ENCODE measurements at regions not wholly inside any gene's neighbourhood (a gene's known extent, or its start where the extent isn't known, plus 50 kb on each side); places are given as distances from the start of the nearest gene placed in this dataset.
A peak's percentile ranks its signal among the peaks of the same experiment; 100 is the strongest.
"Not testable (repeated sequence)": the region's sequence is repeated elsewhere in the genome, so short reads cannot be mapped to it uniquely, and the experiment has no call there.

DNA sequence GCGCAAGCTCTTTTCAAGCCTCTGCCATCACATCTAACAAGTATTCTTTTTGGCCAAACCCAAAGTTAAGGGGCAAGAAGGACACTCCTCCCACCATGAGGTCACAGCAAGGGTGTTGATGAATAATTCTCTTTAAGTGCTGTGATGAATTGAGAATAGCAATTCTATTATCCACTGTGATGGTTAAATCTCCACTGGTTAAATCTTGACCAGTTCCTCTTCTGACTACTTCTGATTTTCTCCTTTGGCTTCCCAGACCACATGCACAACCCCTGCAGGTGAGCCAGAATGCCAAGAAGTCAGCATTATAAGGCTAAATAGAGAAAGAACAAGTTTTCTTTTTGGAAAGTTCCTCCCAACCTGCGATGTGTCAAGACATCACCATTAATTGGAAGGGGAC is 90.6 kb upstream of the BCL2L14 start:
- DNase-seq: no peak

DNA sequence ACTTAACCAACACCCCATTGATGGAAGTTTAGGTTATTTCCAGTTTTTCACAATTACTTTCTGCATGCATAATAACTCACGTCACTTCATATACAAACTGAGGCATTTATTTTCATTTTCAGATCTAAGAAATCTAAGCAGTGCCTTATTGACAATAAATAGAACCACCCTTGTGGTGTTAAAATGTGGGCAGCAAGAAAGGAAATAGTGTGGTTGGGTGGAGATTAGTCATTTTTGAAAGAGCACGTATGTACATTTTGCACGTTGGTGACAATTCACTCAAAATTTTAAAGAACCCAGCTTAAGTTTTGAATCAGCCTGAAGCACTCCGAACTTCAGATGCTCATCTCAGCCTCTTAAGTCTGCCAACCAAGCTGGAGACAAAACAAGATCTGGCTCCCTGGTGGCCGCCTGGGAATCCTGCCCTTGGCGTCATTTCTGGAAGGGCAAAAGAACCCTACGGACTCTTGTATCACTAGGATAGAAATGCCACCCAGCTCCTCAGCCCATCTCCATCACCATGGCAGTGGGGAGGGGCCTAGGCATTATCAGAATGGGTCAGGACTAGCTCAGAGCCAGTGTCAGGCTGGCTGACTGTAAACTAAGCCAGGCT is 89.5 kb upstream of the BCL2L14 start:
- peak; percentile 23 to 33 for DNase-seq

DNA sequence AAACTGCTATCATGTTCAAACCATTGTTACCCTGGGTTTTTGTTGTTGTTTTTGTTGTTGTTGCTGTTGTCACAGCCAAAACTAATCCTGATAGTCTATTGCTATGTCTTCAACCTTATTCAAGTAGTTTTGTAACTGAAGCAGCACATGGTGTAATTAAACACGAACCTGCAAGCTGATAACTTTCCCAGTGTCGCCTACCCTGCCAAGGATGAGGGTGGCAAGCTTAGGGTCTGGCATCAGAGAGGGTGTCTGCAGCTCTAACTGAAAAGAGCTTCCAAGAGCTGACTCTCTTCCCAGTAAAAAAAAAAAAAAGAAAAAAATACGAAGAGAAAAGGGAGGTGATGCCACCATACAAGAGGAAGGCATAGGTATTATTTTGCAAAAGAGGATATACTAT is 86.3 kb upstream of the BCL2L14 start:
- no peak for DNase-seq

DNA sequence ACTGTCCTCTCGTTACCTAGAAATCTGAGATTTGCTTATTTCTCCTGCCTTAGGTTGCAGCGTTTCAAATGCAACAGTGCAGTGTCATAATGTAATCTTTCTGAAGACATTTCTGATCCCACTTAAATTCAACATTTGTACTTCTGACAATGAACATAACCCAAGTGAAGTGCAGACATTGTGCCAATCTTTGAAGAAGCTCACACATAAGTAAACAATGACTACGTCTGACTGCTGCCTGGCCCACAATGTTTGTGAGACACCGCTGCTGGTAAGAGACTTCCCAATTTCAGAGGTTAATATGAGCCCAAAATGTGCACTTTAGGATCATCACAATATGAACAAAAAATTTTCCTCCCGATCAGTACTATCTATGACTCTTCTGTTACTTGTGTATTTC is 84.6 kb upstream of the BCL2L14 start:
- DNase-seq: no peak

DNA sequence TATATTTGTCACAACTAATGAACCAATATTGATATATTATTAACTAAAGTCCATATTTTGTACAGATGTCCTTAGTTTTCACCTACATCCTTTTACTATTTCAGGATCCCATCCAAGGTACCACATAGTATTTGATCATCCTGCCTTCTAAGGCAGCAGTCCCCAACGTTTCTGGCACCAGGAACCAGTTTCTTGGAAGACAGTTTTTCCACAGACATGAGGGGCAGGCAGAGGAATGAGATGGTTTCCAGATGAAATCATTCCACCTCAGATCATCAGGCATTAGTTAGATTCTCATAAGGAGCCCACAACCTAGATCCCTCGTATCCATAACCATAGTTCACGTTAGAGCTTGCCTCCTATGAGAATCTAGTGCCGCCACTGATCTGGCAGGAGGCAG is 82.8 kb upstream of the BCL2L14 start:
- DNase-seq: no peak

DNA sequence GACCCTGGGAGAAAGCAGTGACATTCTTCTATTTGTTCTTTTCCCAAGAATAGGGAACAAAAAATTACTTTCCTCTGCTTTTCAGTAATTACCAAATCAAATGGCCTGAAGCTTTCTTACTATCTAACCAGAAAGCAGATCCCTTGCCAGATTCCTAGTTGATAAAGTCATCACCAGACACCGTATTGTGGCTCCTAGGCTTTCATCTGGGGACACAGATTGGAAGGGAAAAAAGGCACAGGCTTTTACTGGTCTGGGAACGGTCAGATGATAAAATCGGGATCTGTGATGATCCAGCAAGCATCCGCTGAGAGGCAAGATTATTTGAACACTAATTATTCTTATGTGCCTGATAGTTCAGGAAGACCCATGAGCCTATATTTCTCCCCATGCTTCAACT is 79.1 kb upstream of the BCL2L14 start:
- no peak for DNase-seq

DNA sequence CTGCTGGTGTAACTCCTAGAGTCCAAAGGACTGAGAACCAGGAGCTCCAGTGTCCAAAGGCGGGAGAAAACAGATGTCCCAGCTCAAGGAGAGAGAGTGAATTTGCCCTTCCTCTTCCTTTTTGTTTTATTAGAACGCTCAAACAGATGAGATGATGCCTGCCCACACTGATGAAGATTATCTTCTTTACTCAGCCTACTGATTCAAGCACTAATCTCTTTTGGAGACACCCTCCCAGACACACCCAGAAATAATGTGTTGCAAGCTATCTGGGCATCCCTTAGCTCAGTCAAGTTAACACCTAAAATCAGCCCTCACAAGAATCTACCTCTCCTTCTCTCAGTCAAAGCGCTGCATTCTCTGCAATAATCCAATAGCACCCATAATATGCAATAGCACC is 78.2 kb upstream of the BCL2L14 start:
- no peak for DNase-seq

DNA sequence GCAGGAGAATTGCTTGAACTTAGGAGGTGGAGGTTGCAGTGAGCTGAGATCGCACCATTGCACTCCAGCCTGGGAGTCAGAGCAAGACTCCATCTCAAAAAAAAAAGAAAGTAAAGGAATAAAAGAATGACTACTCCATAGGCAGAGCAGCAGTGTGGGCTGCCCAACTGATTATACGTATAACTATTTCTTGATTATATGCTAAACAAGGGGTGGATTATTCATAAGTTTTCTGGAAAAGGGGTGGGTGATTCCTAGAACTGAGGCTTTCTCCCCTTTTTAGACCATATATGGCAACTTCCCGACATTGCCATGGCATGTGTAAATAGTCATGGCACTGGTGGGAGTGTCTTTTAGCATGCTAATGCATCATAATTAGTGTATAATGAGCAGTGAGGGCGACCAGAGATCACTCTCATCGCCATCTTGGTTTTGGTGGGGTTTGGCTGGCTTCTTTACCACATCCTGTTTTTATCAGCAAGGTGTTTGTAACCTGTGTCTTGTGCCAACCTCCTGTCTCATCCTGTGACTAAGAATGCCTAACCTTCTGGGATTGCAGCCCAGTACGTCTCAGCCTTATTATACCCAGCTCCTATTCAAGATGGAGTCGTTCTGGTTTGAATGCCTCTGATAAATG is 72.3 kb upstream of the BCL2L14 start:
- DNase-seq: peak in 1 of 2 experiments; percentile 22

DNA sequence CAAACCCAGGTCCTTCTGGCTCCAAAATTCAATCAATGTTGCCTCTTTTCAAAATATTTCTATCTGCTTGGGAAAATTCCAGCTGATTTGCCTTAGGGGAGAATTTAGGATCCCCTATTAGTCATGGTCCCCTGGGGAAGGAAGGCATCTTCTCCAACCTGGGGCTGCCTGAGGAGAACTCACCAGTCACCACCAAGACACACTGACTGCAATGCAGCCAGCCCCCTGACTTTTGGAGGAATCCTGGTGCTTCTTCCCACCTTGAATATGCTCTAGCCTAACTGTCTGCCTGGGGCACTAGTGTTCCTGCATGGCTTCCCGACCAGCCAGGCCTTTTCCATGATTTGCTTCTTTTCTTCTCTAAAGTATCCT is 71.8 kb upstream of the BCL2L14 start:
- no peak for DNase-seq

DNA sequence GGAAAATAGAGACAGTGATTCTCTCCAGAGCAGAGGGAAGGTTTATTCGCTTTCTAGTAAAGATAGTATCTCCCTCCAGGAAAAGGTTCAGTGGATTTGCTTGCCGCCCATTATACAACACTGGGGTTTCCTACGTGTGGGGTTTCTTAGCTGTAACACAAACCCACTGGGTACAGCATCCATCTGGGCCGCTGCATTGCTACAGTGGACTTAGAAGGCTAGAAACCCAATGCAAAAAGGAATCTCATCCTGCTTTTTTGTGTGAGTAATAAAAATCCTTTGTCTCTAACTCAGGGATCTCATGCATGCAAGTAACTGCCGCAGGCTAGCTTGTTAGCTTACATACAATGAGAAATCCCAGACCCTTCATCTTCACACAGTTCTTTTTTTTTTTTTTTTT is 67.1 kb upstream of the BCL2L14 start:
- DNase-seq: no peak

DNA sequence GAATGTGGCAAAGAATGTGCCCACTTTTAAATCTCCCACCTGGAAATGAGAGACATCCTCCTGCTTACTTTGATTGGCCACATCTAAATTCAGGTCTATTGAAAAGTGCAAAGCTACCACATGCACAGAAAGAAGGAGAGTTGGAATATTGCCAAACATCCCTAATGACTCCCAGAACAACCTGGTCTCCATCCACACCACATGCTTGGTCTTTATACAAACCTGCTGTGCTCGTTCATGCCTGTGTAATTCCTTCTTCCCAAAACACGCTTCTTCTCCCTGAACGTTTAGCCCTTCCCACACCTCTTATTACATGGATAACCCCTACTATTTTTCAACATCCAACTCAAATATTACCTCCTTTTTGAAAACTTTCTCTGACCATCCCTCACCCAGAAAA is 66.2 kb upstream of the BCL2L14 start:
- no peak for DNase-seq

DNA sequence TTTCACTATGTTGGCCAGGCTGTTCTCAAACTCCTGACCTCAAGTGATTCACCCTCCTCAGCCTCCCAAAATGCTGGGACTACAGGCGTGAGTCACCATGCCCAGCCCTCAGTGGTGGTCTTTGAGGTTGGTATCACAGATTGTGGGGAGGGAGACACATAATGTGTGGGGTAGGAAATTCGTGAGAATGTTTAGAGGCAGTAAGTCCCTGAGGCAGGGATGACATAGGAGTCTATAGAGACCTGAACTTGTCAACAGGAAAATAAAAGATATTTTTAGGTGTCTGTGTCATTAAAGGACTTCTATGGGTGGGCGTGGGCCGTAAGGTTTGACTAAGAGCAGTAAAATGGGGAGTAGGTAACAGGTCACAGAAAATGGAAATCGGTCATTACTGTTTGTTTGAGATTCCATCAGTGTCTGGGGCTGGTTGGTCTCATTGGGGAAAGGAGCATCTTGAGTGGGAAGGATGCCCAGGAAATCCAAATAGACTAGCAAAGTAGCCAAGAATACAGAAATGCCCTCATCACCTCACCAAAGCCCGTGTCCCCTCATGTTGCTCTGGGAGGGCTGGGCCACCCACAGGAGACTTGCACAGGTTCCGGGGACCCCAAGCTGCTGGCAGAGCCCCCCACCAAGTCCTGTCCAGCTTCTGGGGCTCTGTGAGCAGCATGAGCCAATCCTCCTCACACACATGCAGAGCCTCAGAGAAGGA is 63.6 kb upstream of the BCL2L14 start:
- peak; percentile 56 to 78 for DNase-seq

DNA sequence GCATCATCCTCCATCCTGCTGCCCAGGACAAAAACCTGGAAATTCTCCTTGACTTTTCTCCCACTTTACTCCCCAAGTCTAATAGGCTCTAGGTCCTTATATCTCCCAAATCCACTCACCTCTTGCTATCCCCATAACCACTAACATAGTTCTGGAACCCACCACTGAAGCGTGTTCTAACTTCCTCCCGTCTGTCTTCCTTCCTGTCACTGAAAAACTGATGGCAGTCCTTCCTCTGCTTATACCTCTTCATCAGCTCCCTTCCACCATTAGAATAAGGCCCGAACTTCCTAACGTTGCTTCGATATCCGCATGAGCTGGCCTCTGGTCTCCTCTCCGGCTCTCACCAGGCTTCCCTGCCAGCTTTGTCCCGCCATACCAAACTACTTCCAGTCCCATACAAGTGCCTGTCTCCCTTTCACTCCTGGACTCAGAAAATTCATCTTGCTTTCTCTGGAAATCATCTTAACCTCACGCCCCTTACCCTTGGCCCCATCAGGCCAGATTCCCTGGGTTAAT is 63.0 kb upstream of the BCL2L14 start:
- DNase-seq: no peak

DNA sequence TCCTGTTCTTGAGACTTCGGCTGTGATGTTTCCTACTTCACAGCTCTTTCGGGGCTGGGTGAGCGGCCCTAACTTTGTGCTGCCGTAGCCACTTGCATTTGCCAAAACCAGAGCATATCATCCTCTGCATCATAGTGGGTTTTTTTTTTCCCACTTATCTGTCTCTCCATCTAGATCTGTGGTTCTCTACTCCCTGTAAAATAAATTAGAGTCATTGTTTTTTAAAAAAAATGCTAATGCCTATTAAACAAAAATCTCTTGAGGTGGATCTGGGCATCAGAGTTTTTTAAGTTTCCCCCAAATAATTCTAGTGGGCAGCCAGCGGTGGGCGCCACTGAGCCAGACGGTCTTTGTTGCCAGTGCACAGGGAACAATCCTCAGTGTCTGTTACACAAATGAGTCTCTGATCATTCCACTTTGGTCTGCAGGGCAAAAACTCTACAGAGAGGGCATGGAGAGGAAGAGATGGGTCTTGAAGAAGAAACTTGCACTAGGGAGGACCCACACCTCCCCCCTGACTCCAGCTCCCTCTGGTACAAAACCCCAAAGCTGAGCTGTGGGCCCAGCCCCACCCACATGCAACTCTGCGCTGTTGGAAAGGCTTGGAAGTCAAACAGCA is 62.4 kb upstream of the BCL2L14 start:
- DNase-seq: peak in 1 of 2 experiments; percentile 38

DNA sequence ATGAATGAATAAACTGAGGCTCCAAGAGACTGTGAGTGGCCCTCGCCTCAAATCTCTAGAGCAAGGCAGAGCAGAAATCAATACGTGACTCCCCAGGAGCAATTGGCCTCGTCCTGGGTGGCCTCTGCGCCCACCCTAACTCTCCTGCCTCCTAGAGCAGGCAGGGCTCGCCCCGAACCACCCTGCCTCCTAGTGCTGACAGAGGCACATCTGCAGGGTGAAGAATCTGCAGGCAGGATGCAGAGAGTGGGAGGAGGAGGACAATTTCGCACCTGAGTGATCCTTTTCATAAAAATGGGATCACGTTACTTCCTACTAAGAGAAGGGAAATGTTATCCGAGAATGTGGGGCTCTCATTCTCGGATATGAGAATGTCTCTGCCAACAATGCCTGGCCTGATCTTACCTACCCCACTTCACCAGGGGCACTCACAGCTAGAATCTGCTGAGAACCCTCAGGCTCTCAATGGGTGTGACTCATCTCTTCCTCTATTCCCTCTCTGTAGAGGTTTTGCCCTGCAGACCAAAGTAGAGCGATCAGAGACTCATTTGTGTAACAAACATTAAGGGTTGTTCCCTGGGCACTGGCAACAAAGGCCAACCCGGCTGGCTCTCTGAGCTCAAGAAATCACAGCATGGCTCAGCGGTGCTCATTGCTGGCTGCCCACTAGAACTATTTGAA is 61.7 kb upstream of the BCL2L14 start:
- peak in 1 of 2 experiments; percentile 44 for DNase-seq

DNA sequence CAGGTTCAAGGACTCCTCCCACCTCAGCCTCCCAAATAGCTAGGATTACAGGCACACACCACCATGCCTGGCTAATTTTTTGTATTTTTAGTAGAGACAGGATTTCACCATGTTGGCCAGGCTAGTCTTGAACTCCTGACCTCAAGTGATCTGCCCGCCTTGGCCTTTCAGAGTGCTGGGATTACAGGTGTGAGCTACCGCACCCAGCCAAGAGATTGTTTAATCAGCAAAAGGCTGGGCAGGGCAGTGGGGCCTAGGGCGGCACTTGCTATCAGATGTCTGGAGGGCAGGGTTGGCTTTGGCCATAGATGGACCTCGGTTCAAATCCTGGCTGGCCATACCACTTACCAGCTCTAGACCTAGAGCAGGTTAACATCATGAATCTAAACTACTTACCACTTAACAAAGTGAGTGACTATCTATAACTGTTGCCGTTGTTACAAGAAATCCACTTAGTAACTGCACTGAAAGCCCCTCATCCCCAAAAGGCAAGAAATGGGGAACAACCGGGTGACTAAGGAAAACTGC is 60.9 kb upstream of the BCL2L14 start:
- not testable (repeated sequence) for DNase-seq

DNA sequence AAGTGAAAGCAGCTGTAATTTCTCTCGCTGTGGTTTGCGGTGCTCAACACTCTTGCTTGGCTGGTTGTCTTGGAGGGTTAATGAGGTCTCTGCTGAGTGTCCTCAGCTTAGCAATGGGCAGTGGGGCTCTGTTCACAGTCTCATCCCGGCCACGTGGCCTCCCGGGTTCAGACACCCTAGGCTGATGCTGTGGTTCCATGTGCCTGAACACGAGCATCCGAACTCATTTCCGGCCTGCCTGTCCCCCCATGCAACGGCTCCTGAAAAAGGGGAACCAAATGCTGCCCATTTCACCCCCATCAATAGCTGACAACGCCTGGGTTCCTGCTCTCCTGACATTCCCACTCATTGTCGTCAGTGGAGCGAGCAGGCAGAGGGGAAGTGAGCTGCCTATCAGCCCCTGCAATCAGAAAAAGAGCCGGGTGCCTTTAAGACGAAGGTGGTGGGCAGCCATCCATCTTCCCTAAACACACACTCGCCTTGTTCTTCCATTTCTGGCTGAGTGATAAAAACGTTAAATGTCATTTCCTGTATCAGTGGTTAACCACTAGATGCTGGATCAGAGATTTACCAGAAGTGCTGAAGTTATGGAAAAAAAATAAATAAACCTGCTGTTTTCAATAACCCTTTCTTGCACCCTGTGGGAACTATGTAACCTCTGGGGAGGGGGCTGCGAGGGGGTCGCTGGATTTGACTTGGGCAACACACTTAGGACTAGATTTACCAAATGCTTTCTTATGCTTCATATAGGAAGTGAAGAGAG is 60.3 kb upstream of the BCL2L14 start:
- peak; percentile 36 to 45 for DNase-seq

DNA sequence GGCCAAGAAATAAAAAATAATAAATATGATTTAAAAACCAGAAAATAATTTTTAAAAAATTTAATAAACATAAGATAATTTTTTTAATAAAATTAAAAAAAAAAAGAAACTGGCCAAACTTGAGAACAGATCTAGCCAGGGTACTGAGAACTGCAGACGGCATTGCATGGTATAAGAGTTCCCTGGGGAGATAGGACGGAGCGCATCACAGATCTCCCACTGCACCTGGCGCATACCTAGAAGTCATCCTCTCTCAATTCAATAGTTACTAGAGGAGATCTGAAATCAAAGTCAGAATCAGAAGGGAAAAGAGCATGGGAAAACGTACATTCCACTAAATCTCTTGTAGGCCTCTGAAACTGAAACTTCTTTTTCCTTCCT is 58.9 kb upstream of the BCL2L14 start:
- DNase-seq: no peak

DNA sequence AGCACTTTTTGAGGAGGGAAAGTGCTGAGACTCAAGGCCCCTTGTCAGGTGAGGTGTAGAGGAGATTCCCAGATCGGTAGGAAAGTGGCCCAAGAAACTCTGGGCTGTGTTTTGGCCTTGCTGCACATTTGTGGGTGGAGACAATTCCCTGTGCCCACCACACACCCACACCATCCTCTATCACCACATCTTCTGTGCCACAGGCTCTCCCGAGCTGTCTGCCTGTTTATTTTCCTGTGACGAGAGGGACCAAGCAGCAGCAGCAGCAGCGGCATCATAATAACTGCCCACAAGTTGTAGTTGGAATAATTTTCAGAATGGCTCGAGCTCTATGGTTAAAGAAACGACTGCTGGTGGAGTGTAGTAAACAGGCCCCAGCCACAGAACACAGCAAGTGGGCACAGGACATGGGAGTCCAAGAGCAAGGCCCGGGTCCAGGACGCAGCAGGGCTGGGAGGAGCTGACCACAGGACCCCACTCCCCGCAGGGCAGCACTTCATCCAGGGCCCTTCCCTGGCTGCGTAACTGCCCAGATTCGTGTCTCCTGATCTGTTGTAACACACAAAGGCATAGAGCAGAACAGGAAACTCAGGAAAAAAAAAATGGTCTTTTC is 55.6 kb upstream of the BCL2L14 start:
- no peak for DNase-seq

DNA sequence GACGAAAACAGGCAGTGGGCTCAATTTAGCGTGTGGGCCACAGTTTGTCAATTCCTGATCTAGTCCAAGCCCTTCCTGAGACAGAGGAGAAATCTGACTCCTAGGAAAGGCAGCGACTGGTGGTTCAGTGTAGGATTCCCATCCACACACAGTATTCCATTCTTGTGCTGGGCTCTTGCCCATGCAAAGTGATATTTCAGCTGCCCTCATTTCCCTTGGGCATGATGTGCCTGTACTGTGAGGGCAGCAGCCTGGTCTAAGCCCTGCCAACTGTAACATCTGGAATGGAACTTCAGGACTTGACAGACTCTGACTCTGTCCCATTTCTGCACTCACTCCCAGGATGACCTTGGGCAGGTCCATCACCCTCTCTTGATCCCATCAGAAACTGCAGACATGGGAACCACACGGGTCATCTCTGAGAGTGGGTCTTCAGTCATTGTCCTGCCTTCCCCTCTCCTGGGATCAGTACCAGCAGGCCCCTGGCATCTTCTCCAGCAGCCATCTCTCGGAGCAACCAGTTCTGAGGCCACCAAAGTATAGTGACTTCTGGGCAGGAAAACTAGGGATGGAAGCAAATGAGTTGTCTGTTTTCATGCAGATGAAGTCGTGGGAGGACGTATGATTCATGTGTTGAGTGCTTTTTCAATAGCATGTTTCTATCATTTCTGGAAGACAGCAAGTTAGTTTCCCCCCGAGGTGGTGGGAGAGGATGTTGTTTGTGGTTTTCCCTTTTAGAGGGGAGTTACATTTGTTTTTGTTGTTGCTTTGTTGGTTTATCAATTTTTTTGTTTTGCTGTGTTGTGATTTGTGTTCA is 54.2 kb upstream of the BCL2L14 start:
- peak in 1 of 2 experiments; percentile 29 for DNase-seq

DNA sequence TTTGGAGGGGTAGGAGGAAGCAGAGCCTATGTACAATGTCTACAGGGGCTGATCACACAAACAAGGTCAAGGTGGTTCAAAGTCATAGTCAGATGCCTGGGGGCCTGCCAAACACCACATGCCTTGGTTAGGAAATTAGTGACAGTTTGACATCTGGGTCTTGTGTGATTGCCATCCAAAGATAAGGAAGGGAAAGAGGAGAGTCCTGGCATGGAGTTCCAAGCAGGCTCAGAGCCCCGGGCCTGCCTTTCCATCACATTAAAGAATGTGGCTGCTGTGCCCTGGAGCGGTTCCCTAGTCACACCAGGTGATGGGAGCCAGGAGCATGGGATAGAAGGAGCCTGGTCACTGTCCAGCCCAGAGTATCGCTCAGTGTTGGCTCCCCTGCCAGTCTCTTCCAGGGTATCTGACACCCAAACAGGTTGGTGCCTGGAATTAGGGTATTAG is 53.6 kb upstream of the BCL2L14 start:
- DNase-seq: no peak
